ENCODE measurements at regions not wholly inside any gene's neighbourhood (a gene's known extent, or its start where the extent isn't known, plus 50 kb on each side); places are given as distances from the start of the nearest gene placed in this dataset.

DNA sequence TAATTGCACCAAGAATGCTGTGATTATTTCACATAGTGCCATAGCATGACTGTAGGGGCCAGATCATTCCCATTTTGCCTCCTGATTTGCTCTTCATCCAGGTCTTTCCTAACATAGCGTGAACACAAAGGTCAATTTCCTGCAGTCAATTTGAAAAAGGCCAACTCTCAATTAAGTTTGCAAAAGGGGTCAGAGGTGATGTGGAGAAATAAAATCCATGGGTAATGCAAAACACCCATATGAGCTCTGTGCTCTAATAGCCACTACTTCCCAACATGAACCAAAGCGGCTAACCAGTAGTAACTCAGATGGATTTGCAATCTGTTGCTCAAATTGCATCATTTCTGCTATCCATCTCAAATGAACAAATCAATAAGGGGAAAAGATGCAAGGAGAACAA lies 275.5 kb upstream of the SOX9 start:
- no peaks in the 10 kb centered on the region for H3K9me3 ChIP-seq
- 86 to 93% (median 93%) methylated on average over 2 of the region's 2 CpGs for WGBS, 3 donors
- TF ChIP-seq, protein P1, sequence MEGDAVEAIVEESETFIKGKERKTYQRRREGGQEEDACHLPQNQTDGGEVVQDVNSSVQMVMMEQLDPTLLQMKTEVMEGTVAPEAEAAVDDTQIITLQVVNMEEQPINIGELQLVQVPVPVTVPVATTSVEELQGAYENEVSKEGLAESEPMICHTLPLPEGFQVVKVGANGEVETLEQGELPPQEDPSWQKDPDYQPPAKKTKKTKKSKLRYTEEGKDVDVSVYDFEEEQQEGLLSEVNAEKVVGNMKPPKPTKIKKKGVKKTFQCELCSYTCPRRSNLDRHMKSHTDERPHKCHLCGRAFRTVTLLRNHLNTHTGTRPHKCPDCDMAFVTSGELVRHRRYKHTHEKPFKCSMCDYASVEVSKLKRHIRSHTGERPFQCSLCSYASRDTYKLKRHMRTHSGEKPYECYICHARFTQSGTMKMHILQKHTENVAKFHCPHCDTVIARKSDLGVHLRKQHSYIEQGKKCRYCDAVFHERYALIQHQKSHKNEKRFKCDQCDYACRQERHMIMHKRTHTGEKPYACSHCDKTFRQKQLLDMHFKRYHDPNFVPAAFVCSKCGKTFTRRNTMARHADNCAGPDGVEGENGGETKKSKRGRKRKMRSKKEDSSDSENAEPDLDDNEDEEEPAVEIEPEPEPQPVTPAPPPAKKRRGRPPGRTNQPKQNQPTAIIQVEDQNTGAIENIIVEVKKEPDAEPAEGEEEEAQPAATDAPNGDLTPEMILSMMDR (IDR thresholded peaks at IDR 0.05), result no peak
- TF ChIP-seq POLR2A (IDR thresholded peaks at IDR 0.05) (no peak), EP300 (IDR thresholded peaks at IDR 0.05) (no peak)
- H3K36me3 ChIP-seq, result no peaks in the 10 kb centered on the region
- no peak overlapping the region for H3K4me3 ChIP-seq
- intact Hi-C loops (cut with DNase I), result no loop called here
- no peak overlapping the region for H3K27ac ChIP-seq
- H3K27me3 ChIP-seq, result no peaks in the 10 kb centered on the region
- DNase-seq, result no peak
- H3K4me1 ChIP-seq (ENCODE audit: insufficient read depth), result no peaks in the 10 kb centered on the region

DNA sequence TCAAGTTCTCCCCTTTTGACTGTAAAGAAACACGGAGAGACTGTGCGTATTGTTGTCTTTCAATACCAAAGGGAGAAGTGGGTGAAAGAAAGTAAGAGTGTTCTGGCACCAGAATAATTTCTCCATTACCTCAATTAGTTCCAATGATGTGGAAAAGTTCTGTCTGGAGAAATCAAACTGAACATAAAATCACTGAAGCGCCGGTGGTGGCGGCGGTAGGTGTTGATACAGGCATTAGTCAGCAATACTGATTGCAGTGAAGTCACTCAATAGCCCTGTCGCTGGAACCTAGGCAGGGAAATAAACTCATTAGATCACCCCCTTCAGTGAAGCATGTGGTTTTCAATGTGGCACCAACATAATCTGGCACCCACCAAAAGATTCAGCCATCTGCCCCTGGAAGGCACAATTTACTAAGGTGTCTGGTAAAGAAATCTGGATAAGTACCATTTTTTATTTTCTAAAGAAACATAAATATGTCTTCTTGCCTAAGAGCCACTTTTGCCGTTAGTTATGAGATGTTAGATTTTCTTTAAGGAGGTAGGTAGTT lies 274.2 kb upstream of the SOX9 start:
- WGBS, 3 donors, result 78 to 85% (median 79%) methylated on average over 8 of the region's 8 CpGs
- DNase-seq, result no peak
- intact Hi-C loops (cut with DNase I), result no loop called here

GRCh38 chr17:71849783-71850768 lies 270.7 kb upstream of the SOX9 start:
- 45 to 85% (median 58%) methylated on average over 1 of the region's 1 CpG for WGBS, 3 donors

More for the DNA sequence above, 274.2 kb upstream of the SOX9 start:
- Histone ChIP-seq H3K4me1 (ENCODE audit: insufficient read depth) (no peaks in the 10 kb centered on the region), H3K36me3 (no peaks in the 10 kb centered on the region), H3K9me3 (no peaks in the 10 kb centered on the region), H3K4me3 (no peak overlapping the region), H3K27ac (no peak overlapping the region), H3K27me3 (no peaks in the 10 kb centered on the region)
- TF ChIP-seq, protein P1 (IDR thresholded peaks at IDR 0.05), result no peak
- TF ChIP-seq EP300 (IDR thresholded peaks at IDR 0.05) (no peak), POLR2A (IDR thresholded peaks at IDR 0.05) (no peak)

DNA sequence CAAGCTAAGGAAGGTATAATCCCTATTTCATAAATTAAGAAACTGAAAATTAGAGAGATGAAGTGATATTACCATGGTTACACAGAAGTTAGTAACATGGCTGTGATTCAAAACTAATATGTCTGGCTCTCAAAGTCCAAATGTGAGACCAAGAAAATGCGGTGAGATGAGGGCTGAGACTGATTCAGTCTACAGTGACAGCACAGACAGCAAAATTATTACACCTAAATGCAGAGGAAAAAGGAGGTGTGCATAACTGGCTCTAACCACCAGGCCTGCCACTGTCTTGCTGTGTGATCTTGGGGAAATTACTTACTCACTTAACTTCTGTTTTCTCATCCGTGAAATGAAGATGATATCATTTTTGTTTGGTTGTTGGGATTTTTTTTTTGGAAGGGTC lies 270.0 kb upstream of the SOX9 start:
- Histone ChIP-seq H3K36me3 (no peaks in the 10 kb centered on the region), H3K27me3 (no peaks in the 10 kb centered on the region)
- WGBS, 3 donors, result 60 to 83% (median 75%) methylated on average over 2 of the region's 2 CpGs

More at GRCh38 chr17:71849783-71850768, 270.7 kb upstream of the SOX9 start:
- Histone ChIP-seq H3K27me3 (no peaks in the 10 kb centered on the region), H3K4me1 (ENCODE audit: insufficient read depth) (no peaks in the 10 kb centered on the region), H3K27ac (no peak overlapping the region), H3K36me3 (no peaks in the 10 kb centered on the region), H3K4me3 (no peak overlapping the region), H3K9me3 (no peaks in the 10 kb centered on the region)
- intact Hi-C loops (cut with DNase I), result no loop called here
- no peak for DNase-seq
- TF ChIP-seq, protein P1 (IDR thresholded peaks at IDR 0.05), result no peak
- TF ChIP-seq POLR2A (IDR thresholded peaks at IDR 0.05) (no peak), EP300 (IDR thresholded peaks at IDR 0.05) (no peak)

More for the DNA sequence above, 270.0 kb upstream of the SOX9 start:
- Histone ChIP-seq H3K27ac (no peak overlapping the region), H3K9me3 (no peaks in the 10 kb centered on the region), H3K4me1 (ENCODE audit: insufficient read depth) (no peaks in the 10 kb centered on the region), H3K4me3 (no peak overlapping the region)
- DNase-seq, result no peak
- intact Hi-C loops (cut with DNase I), result no loop called here
- TF ChIP-seq POLR2A (IDR thresholded peaks at IDR 0.05) (no peak), EP300 (IDR thresholded peaks at IDR 0.05) (no peak)
- TF ChIP-seq, protein P1 (IDR thresholded peaks at IDR 0.05), result no peak

All from ovary (tissue), 7 donors.